HUES48 (cell line): ENCODE measurements at regions not wholly inside any gene's neighbourhood (a gene's known extent, or its start where the extent isn't known, plus 50 kb on each side); places are given as distances from the start of the nearest gene placed in this dataset.
"Not testable (repeated sequence)": the region's sequence is repeated elsewhere in the genome, so short reads cannot be mapped to it uniquely, and the experiment has no call there.

Experiments
- H3K27ac ChIP-seq: one replicate; pipeline ENCODE4 v1.7.0; 2013; ENCODE audit warnings: low read depth, low read length, inconsistent platforms
- H3K27me3 ChIP-seq: 2 replicates; pipeline ENCODE4 v1.6.1; 2013; ENCODE audit warnings: mild to moderate bottlenecking, low read length; ENCODE audit not compliant: control insufficient read depth, insufficient read depth
- H3K36me3 ChIP-seq: 2 replicates; pipeline ENCODE4 v1.6.1; 2013; ENCODE audit warnings: low read length; ENCODE audit not compliant: control insufficient read depth, insufficient read depth
- H3K4me1 ChIP-seq: 2 replicates; pipeline ENCODE4 v1.6.1; 2013; ENCODE audit warnings: mild to moderate bottlenecking, low read length; ENCODE audit not compliant: control insufficient read depth, insufficient read depth
- H3K4me3 ChIP-seq: 2 replicates; pipeline ENCODE4 v1.5.1; 2013; ENCODE audit warnings: mild to moderate bottlenecking, low read depth, low read length
- H3K9ac ChIP-seq: 2 replicates; pipeline ENCODE4 v1.6.1; 2013; ENCODE audit warnings: mild to moderate bottlenecking, low read depth, low read length, moderate library complexity
- H3K9me3 ChIP-seq: 2 replicates; pipeline ENCODE4 v1.6.1; 2013; ENCODE audit warnings: low read length; ENCODE audit not compliant: control insufficient read depth, insufficient read depth

DNA sequence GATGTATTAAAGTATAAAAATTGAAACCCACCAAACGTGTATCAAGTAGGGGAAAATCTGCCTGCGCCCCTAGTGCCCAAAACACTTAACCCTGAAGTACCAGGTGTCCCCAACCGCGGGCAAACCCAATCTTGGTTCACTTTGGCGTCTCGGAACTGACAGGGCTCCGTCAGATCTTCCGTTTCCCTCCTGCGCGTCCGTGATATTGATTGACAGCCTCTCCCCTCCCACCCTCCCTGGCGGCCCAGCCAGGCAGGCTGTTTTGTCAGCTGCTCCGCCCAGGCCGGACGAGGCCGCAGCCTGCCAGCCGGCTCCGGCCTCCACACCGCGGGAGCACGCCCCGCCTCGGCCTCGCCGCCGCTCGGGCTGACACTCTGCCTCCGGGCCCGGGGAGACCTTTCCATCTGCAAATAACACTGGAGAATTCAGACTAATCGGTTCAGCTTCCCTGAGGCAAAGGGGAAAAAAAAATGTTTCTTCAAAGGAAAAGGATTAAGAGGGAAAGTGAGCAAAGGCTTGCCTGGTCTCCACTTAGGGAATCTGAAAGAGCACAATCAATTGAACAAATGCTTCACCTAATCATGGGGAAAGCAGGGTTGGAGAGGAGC lies 234.9 kb upstream of the MCHR2 start:
- Histone ChIP-seq H3K27me3 (0 out of 2 replicates have a peak, but pooled peaks cover 4% of the 10 kb centered on the region), H3K9ac (peak overlapping the region; percentile 47; the same call in 1 of the 2 replicates), H3K4me1 (peaks cover 14% of the 10 kb centered on the region), H3K27ac (peak overlapping the region; percentile 70), H3K9me3 (no peaks in the 10 kb centered on the region), H3K36me3 (no peaks in the 10 kb centered on the region), H3K4me3 (peak overlapping the region; percentile 58)

- H3K9ac ChIP-seq: no peak overlapping the region
- no peaks in the 10 kb centered on the region for H3K9me3 ChIP-seq
- H3K4me3 ChIP-seq: peak overlapping the region; percentile 58
- peaks cover 14% of the 10 kb centered on the region for H3K4me1 ChIP-seq
- H3K36me3 ChIP-seq: no peaks in the 10 kb centered on the region
- 0 out of 2 replicates have a peak, but pooled peaks cover 4% of the 10 kb centered on the region for H3K27me3 ChIP-seq
- H3K27ac ChIP-seq: no peak overlapping the region
Observed at GRCh38 chr6:100228437-100228833, 234.4 kb upstream of the MCHR2 start.

GRCh38 chr6:100226811-100227210 lies 232.8 kb upstream of the MCHR2 start:
- no peak overlapping the region for H3K9ac ChIP-seq
- no peaks in the 10 kb centered on the region for H3K36me3 ChIP-seq
- H3K9me3 ChIP-seq: no peaks in the 10 kb centered on the region
- 0 out of 2 replicates have a peak, but pooled peaks cover 4% of the 10 kb centered on the region for H3K27me3 ChIP-seq
- no peak overlapping the region for H3K27ac ChIP-seq
- H3K4me1 ChIP-seq: peaks cover 14% of the 10 kb centered on the region
- H3K4me3 ChIP-seq: no peak overlapping the region

DNA sequence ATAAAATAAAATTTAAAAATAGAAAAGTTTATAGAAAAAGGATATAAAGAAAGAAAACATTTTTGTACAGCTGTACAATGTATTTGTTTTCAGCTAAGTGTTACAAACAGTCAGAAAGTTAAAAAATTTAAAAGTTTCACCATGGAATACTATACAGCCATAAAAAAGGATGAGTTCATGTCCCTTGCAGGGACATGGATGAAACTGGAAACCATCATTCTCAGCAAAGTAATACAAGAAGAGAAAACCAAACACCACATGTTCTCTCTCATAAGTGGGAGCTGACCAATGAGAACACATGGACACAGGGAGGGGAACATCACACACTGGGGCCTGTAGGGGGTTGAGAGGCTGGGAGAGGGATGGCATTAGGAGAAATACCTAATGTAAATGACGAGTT lies 229.9 kb upstream of the MCHR2 start:
- H3K4me3 ChIP-seq, H3K36me3 ChIP-seq, H3K27me3 ChIP-seq, H3K9ac ChIP-seq, H3K9me3 ChIP-seq, H3K27ac ChIP-seq, H3K4me1 ChIP-seq: not testable (repeated sequence)

- no peaks in the 10 kb centered on the region for H3K27me3 ChIP-seq
- no peak overlapping the region for H3K9ac ChIP-seq
- no peak overlapping the region for H3K4me3 ChIP-seq
- no peaks in the 10 kb centered on the region for H3K36me3 ChIP-seq
- no peak overlapping the region for H3K27ac ChIP-seq
- no peaks in the 10 kb centered on the region for H3K9me3 ChIP-seq
- 0 out of 2 replicates have a peak, but pooled peaks cover 3% of the 10 kb centered on the region for H3K4me1 ChIP-seq
Observed at GRCh38 chr6:100220543-100220942, 226.5 kb upstream of the MCHR2 start.

- Histone ChIP-seq H3K27me3 (no peaks in the 10 kb centered on the region), H3K4me3 (no peak overlapping the region), H3K4me1 (no peaks in the 10 kb centered on the region), H3K9ac (no peak overlapping the region), H3K27ac (no peak overlapping the region), H3K9me3 (no peaks in the 10 kb centered on the region), H3K36me3 (no peaks in the 10 kb centered on the region)
Observed at GRCh38 chr6:100217225-100218012, 223.4 kb upstream of the MCHR2 start.

DNA sequence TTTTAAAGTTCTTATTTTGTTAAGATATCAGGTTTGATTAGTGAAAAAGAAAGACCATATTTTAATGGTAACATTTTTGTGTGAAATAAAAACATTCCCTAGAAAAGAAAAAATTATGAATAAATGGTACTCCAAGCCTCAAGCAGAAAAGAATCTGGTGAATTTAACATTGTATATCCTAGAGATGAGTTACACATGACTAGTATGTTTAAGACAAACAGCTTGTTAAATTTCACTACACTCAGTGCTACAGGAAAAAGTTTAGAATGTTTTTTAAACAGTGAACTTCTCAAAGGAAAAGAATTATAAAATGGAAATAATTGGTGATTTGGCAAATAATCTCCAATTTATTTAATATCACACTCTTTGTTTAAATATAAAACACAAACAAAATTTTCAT lies 222.7 kb upstream of the MCHR2 start:
- H3K36me3 ChIP-seq: no peaks in the 10 kb centered on the region
- no peak overlapping the region for H3K27ac ChIP-seq
- no peaks in the 10 kb centered on the region for H3K9me3 ChIP-seq
- H3K4me3 ChIP-seq: no peak overlapping the region
- no peaks in the 10 kb centered on the region for H3K27me3 ChIP-seq
- no peaks in the 10 kb centered on the region for H3K4me1 ChIP-seq
- no peak overlapping the region for H3K9ac ChIP-seq

DNA sequence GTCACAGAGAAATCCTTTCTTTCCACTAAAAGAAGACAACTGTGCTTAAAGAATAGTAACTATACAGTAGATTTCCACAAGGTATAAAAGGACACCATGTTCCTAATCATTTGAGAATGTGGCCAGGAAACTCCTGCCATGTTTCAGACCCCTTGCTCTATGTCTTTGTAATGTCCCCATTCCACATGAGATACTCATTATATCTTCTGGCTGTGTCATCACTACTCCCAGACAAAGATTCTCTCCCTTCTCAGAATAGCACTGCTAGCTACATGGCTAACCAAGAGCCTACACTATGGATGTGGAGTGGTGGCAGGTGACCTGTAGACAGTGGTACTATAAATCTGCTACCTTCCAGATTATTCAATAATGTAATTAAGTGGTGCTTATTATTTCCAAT lies 218.1 kb upstream of the MCHR2 start:
- Histone ChIP-seq H3K4me1 (peaks cover 11% of the 10 kb centered on the region; the same call in 1 of the 2 replicates), H3K27ac (no peak overlapping the region), H3K9ac (no peak overlapping the region), H3K9me3 (no peaks in the 10 kb centered on the region), H3K4me3 (no peak overlapping the region), H3K36me3 (no peaks in the 10 kb centered on the region), H3K27me3 (no peaks in the 10 kb centered on the region)

DNA sequence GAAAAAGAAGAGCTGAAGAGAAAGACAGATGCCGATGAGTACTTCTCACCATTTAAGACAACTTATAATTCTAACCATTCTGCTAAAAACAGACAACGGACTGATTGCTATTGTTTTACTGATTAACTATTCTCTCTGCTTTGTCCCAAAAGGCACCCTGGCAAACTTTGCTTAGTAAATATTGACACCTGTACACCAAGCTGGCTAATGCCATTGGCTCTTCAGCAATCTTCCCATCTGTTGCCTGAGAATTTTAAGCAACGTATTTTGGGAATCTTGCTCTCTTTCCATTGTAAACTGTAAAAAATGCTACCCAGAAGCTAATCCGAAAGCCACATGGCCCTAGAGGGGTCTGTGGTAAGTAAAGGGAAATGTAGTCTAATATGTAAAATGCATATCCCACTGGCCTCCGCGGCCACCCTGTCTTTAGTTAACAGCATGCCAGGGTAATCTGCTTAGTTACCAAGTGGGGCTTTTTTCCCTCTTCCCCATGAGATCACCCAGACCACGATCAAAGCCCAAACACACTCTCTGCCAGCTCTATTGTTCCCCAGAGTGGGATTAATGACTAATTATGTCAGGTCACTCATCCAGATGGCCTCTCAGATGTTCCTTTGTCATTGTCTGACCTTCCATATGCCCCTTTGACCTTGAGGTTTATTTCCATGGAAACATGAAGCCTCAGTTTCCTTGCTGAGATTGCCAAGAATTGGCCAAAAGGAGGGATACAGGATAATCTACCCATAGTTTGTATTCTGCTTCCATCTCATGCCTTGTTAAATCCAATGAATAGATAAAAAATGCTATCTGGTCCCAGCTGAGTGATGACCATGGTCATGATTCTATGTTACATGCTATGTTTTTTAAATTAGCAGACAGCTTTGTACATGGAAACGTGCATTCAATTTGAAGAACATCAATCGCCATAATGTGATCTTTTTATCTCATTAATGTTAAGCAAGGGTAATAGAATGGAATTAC lies 216.4 kb upstream of the MCHR2 start:
- H3K4me3 ChIP-seq: no peak overlapping the region
- no peaks in the 10 kb centered on the region for H3K9me3 ChIP-seq
- no peaks in the 10 kb centered on the region for H3K36me3 ChIP-seq
- peak overlapping the region; percentile 9 for H3K27ac ChIP-seq
- H3K9ac ChIP-seq: no peak overlapping the region
- peaks cover 11% of the 10 kb centered on the region; the same call in 1 of the 2 replicates for H3K4me1 ChIP-seq
- H3K27me3 ChIP-seq: no peaks in the 10 kb centered on the region

GRCh38 chr6:100209323-100210136 lies 215.5 kb upstream of the MCHR2 start:
- H3K9ac ChIP-seq: no peak overlapping the region
- H3K4me3 ChIP-seq: no peak overlapping the region
- H3K9me3 ChIP-seq: no peaks in the 10 kb centered on the region
- peak overlapping the region; percentile 5 for H3K27ac ChIP-seq
- H3K4me1 ChIP-seq: peaks cover 11% of the 10 kb centered on the region; the same call in 1 of the 2 replicates
- no peaks in the 10 kb centered on the region for H3K36me3 ChIP-seq
- no peaks in the 10 kb centered on the region for H3K27me3 ChIP-seq
